ENCODE measurements at regions not wholly inside any gene's neighbourhood (a gene's known extent, or its start where the extent isn't known, plus 50 kb on each side); places are given as distances from the start of the nearest gene placed in this dataset.

- no peak for DNase-seq (ENCODE audit: low read depth in 3 of 3, low spot score in 2 of 3)
These were observed 321.1 kb upstream of the EDNRB start for GRCh38 chr13:78239714-78240113.

GRCh38 chr13:78238911-78239310, 320.3 kb upstream of the EDNRB start:
- no peak for DNase-seq (ENCODE audit: low read depth in 3 of 3, low spot score in 2 of 3)

- no peak for DNase-seq (ENCODE audit: low read depth in 3 of 3, low spot score in 2 of 3)
These were observed 310.3 kb upstream of the EDNRB start for GRCh38 chr13:78228940-78229339.

- no peak for DNase-seq (ENCODE audit: low read depth in 3 of 3, low spot score in 2 of 3)
These were observed 309.6 kb upstream of the EDNRB start for GRCh38 chr13:78228211-78228610.

GRCh38 chr13:78227709-78228108, 309.1 kb upstream of the EDNRB start:
- no peak for DNase-seq (ENCODE audit: low read depth in 3 of 3, low spot score in 2 of 3)

- DNase-seq (ENCODE audit: low read depth in 3 of 3, low spot score in 2 of 3), result no peak
These were observed 297.0 kb upstream of the EDNRB start for GRCh38 chr13:78215458-78216108.

GRCh38 chr13:78201411-78201810, 282.8 kb upstream of the EDNRB start:
- DNase-seq (ENCODE audit: low read depth in 3 of 3, low spot score in 2 of 3), result no peak

- DNase-seq (ENCODE audit: low read depth in 3 of 3, low spot score in 2 of 3), result no peak
These were observed 280.2 kb upstream of the EDNRB start for GRCh38 chr13:78198821-78199220.

GRCh38 chr13:78198419-78198818, 279.8 kb upstream of the EDNRB start:
- no peak for DNase-seq (ENCODE audit: low read depth in 3 of 3, low spot score in 2 of 3)

GRCh38 chr13:78197231-78197630, 278.6 kb upstream of the EDNRB start:
- no peak for DNase-seq (ENCODE audit: low read depth in 3 of 3, low spot score in 2 of 3)

- no peak for DNase-seq (ENCODE audit: low read depth in 3 of 3, low spot score in 2 of 3)
These were observed 276.4 kb upstream of the EDNRB start for GRCh38 chr13:78194904-78195639.

GRCh38 chr13:78193846-78194245, 275.2 kb upstream of the EDNRB start:
- DNase-seq (ENCODE audit: low read depth in 3 of 3, low spot score in 2 of 3), result no peak

GRCh38 chr13:78192716-78193115, 274.1 kb upstream of the EDNRB start:
- no peak for DNase-seq (ENCODE audit: low read depth in 3 of 3, low spot score in 2 of 3)

- DNase-seq (ENCODE audit: low read depth in 3 of 3, low spot score in 2 of 3), result no peak
These were observed 271.7 kb upstream of the EDNRB start for GRCh38 chr13:78190296-78190695.

- no peak for DNase-seq (ENCODE audit: low read depth in 3 of 3, low spot score in 2 of 3)
These were observed 269.1 kb upstream of the EDNRB start for GRCh38 chr13:78187781-78188180.

- DNase-seq (ENCODE audit: low read depth in 3 of 3, low spot score in 2 of 3), result no peak
These were observed 267.1 kb upstream of the EDNRB start for GRCh38 chr13:78185700-78186099.

GRCh38 chr13:78183732-78184131, 265.1 kb upstream of the EDNRB start:
- no peak for DNase-seq (ENCODE audit: low read depth in 3 of 3, low spot score in 2 of 3)

- DNase-seq (ENCODE audit: low read depth in 3 of 3, low spot score in 2 of 3), result no peak
These were observed 264.2 kb upstream of the EDNRB start for GRCh38 chr13:78182813-78183212.

GRCh38 chr13:78177306-78177705, 258.7 kb upstream of the EDNRB start:
- no peak for DNase-seq (ENCODE audit: low read depth in 3 of 3, low spot score in 2 of 3)

- no peak for DNase-seq (ENCODE audit: low read depth in 3 of 3, low spot score in 2 of 3)
These were observed 258.2 kb upstream of the EDNRB start for GRCh38 chr13:78176880-78177279.

GRCh38 chr13:78169386-78169785, 250.8 kb upstream of the EDNRB start:
- DNase-seq (ENCODE audit: low read depth in 3 of 3, low spot score in 2 of 3), result no peak

GRCh38 chr13:78168981-78169380, 250.3 kb upstream of the EDNRB start:
- DNase-seq (ENCODE audit: low read depth in 3 of 3, low spot score in 2 of 3), result no peak

GRCh38 chr13:78161266-78161665, 242.6 kb upstream of the EDNRB start:
- no peak for DNase-seq (ENCODE audit: low read depth in 3 of 3, low spot score in 2 of 3)

Data from right renal cortex interstitium (tissue), 3 donors.